ENCODE measurements at regions not wholly inside any gene's neighbourhood (a gene's known extent, or its start where the extent isn't known, plus 50 kb on each side); places are given as distances from the start of the nearest gene placed in this dataset.

DNA sequence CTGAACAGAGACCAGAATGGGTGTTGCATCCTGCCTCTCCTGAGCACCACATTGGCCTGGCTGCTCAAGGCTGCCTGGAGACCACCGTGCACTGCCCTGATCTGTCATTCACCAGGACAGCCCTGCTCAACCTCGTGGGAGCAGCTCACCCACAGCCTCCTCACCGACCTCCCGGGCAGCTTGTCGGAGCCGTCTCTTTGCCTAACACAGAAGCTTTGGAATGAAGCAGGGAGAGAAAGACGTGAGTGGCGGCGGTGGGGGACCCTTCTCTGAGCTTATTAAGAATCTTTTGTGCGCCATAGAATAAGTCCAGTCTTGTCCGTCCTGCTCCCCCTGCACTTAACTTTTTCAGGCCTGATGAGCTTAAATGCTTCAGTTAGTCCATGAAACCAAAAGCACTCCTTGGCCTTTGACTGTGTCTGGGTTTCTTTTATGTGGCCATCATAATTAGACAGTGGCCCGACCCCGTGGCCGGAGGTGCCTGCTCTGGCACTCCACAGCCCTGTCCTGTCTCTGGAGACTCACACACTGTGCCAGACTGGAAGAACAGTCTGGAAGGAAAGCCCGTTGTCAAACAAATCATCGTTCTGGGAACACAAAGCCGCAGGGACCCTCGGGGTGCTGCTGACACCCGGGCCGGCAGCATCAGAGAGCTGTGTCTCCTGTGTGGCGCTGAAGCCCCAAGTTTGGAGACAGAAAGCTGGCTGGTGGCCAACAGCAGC lies 192.8 kb downstream of the BCOR start:
- DNase-seq: no peak

GRCh38 chrX:39905538-39905891 lies 192.2 kb downstream of the BCOR start:
- no peak for DNase-seq

- no peak for DNase-seq
Measured at GRCh38 chrX:39905946-39906345, 191.8 kb downstream of the BCOR start.

DNA sequence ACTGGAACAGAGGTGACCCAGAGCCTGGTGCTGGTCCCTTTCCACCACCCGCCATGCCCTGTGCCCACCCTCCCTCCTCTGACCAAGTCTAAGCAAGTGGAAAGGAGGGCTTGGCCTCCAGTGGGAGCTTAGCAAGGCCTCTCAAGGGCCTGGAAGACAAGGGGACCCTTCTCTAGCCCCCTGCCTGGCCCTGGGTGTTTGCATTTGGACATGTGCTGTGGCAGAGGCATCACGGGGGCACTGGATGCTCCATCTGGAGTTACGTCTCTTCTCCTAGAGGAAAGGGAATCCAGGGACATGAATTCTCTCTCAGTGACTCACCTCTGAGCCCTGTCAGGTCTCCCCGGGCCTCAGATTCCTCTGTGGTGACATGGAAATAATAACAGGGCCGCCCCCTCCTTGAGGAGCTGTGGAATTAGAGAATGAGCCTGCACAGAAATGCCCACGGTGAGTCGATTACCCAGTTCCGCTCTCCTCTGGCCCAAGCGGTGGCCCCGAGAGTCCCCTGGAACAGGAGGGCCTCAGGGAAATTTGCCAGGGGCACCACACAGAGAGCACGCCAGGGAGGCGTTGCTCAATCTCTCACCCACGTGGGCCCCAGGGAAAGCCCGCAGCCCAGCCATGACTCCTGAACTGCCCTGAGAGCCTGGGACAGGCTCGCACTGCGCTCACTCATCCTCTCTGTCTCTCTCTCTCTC lies 189.6 kb downstream of the BCOR start:
- DNase-seq: no peak

DNA sequence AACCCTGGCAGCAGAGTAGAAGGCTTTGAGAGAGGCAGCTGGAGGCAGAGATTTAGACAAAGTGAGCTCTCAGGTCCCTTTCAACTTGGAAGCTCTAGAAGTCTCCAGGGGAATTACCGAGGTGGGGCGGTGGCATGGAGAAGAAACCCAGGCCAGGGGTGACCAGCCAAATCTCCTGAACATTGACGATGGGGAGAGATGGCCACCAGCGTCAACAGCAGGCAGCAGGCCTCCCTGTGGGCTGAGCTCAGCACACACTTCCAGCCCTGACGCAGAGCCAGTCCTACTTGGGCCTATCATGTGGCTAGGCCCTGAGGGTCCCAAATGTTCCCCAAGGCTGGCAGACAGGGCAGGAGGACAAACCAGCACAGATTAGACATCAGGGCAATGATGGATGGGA lies 187.8 kb downstream of the BCOR start:
- DNase-seq: no peak

DNA sequence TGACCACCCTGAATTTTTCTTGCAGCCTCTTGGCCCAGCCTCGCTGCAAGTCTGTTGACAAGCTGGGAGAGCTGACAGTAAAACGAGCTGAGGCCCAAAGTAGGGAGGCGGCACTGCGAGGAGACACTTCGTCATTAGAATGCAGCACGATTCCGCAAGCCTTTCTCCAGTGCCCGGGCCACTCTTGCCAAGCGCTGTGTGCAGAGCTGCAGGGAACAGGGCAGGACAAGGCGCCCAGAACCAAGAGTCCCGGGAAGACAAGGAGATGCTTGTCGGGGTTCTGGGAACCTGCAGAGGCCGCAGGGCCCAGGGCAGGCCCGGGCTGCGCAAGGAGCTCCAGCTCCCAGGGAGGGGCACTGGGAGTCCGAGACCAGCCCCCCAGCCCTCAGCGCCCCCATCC lies 187.1 kb downstream of the BCOR start:
- DNase-seq: no peak

- no peak for DNase-seq
Measured at GRCh38 chrX:39911278-39911897, 186.4 kb downstream of the BCOR start.

GRCh38 chrX:39912126-39912525 lies 185.6 kb downstream of the BCOR start:
- DNase-seq: no peak

DNA sequence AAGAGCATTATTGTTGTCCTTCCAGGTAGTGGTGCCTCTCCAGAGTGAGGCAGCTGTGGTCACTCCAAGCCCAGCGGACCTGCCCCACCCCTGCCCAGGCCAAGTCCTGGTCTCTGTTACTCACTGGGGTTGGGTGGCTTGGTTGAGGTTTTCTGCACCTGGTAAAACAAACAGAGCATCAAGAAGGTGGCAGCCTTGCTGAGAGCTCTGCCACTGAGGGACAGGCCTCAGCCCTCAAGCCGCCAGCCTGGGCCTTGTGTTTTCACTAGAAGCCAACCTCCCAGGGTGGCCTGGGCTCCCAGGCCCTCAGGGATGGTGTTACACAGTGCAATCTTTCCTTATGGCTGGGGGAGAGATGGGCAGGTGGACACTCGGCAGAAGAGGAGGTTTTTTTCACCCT lies 182.7 kb downstream of the BCOR start:
- DNase-seq: no peak

DNA sequence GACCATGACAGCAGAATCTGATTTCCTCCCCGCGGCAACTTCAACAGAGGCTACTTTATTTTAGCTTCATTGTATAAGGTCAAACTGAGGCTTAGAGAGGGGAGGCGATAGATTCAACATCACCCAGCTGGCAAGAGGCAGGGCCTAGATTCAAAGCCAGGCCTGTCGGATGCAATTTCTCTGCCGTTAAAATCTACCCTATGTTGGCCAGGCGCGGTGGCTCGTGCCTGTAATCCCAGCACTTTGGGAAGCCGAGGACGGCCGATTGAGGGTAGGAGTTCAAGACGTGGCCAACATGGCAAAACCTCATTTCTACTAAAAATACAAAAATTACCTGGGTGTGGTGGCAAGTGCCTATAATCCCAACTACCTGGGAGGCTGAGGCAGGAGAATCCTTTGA lies 182.2 kb downstream of the BCOR start:
- DNase-seq: no peak

GRCh38 chrX:39921838-39922237 lies 175.9 kb downstream of the BCOR start:
- no peak for DNase-seq

DNA sequence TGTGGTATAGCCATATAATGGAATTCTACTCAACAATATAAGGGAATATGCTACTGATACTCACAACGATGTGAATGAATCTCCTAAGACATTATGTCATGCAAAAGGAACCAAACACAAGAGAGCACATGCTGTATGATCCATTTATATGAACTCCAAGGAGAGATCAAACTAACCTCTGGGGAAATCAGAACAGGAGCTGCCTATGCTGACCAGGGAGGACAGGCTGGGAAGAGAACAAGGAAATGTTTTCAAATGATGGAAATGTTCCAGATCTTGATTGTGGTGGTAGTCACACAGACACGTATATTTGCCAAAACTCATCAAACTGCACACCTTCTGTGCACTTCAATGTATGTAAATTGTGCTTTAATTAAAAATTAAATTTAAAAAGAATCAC lies 175.3 kb downstream of the BCOR start:
- DNase-seq: no peak

DNA sequence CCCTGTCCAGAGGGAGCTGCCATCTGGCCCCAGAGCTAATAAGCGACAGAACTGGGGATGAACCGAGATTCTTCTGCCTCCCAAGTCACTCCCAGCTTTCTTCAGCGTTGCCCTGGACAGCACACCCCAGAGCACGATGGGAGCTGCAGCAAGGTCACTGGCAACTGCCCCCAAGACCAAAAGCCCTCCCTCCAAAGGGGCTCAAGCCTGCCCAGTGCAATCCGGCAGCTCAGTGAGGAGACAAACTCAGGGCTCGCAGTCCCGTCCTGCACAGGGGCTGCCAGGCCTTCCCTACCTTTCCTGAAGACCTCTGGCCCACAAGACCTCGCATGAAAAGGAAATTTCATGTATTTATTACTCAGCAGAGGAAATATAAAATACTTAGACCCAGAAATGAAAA lies 174.8 kb downstream of the BCOR start:
- no peak for DNase-seq

DNA sequence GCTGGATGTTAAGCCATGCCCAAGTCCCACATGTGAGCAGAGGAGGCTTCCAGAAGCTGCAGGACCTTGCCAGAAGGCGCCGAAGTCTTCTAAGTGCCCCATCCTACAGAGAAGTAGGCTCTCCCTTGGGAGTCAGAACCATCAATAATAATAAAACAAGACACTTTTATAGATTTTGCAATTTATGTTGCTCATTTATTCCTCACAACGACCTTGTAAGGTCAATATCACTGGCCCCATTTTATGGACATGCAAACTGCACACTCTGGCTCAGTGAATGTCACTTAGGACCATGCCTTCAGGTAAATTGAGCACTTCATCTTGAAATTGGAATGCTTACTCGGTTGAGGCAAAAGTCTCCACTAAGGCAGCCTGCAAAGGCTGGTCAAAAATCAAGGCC lies 170.4 kb downstream of the BCOR start:
- DNase-seq: no peak

DNA sequence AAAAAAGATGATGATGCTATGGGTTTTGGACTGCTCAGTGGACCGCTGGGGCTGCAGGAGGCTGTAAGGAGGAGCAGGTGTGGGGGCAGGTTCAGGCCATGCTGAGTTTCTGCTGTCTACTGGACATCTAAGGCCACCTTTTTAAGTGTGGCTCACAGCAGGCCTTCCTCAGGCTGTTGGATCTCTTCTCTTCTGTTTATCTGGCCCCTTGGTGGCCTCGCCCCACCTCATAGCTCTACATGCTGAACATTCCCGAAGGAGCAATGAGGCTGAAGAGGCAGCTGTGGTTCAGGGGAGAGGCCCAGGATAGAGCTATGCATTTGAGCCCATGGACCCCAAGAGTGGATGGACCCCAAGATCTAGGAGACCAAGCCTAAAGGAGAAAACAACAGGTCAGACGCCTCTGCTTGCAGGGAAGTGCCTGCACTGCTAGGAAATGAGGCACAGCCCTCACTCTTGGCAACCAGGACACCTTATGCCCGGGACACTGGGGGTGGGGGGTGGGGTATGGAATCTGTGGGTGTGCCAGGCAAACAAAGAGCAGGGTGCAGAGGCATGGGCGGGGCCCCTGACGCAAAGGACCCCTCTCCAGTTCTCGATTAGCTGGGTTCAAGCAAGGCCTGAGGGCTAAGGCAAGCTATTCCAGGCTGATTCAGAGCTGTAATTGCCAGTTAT lies 168.9 kb downstream of the BCOR start:
- no peak for DNase-seq

DNA sequence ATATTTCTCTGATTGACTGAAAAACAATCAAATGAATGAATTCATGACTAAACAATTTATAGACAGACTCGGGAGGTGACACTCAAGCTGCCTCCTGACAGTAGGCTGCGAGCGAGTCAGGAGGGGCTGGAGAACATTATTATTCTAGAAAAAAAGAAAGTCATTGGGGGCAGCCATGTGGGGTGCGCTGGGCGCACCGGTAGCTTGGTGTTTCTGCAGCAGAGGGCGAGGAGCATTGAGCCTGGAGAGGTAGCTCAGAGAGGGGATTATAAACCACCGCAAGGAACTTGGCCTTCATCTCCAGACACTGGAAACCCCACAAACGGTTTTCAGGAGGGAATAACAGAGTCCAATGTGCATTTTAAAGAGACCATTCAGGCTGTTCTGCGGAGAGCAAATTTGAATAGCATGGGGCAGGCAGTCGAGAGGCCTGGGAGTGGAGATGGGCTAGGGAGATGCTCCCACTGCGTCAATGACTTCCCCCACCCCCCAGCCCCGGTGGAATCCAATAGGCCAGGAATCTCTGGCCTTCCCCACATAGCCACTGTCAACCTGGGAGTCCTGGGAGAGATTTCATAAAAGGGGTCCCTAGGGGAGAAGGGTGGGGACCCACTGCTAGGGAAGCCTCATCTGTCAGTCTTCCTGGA lies 168.3 kb downstream of the BCOR start:
- no peak for DNase-seq

- DNase-seq: no peak
Measured at GRCh38 chrX:39930786-39931528, 166.8 kb downstream of the BCOR start.

DNA sequence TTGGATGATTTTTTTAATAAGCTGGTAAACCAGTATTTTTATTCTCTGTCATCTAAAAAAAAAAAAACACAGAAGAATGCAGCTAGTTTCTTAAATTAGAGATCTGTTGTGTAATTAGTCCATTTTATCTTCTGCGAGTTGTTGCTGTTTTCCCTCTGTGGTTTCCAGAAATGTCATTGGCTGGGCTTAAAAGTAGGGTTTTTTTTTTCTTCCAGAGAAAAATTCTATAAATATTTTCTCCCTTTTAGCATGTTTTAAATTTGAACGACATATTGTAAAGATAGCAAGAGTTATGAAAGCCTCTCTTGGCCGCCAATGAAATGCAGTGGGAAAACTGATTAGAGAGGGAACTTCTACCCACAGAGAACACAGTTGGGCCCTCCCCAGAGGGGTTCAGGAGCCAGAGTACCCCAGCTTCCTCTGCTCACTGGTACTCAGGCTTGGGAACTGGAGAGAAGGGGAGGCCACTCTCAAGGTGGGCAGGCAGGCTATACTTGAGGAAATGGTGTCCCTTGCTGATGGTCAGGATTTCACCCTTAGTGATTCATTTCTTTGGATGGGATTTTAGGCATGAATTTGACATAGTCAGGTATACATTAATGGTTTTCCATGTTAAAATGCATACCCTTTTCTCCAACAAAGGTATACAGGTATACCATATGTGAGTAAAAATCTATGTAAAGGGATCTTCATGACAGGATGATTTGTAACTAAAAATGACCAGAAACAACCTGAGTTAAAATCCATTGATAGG lies 166.1 kb downstream of the BCOR start:
- no peak for DNase-seq

DNA sequence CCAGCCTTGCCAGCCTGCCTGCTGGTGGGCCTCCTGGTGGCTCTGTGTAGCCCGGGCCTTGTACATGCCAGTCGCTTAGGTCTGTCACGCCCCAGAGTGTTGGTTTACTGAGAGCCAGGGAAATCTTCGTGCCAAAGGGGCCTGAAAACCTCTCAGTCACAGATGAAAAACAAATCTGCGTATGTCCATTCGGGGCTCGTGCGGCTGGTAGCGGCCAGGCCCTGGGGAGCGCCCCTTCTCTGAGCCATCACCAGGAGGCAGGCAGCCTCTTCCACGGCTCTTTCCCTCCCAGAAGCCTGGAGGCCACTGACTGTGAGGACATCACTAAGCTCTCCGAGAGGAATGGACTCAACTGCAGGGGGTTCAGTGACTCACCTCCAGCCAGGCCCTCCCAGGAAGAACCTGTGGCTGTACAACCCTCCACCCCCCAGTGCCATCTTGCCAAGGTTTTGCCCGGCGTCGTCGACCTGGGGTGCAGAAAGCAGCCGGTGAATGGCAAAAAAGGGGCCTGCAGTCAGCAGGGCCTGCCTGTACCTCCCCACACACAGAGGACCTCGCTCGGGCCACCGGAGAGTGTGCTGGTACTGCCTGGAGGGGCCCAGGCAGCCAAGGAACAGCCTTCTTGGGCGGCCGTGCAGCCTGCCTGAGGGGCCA lies 162.2 kb downstream of the BCOR start:
- no peak for DNase-seq

DNA sequence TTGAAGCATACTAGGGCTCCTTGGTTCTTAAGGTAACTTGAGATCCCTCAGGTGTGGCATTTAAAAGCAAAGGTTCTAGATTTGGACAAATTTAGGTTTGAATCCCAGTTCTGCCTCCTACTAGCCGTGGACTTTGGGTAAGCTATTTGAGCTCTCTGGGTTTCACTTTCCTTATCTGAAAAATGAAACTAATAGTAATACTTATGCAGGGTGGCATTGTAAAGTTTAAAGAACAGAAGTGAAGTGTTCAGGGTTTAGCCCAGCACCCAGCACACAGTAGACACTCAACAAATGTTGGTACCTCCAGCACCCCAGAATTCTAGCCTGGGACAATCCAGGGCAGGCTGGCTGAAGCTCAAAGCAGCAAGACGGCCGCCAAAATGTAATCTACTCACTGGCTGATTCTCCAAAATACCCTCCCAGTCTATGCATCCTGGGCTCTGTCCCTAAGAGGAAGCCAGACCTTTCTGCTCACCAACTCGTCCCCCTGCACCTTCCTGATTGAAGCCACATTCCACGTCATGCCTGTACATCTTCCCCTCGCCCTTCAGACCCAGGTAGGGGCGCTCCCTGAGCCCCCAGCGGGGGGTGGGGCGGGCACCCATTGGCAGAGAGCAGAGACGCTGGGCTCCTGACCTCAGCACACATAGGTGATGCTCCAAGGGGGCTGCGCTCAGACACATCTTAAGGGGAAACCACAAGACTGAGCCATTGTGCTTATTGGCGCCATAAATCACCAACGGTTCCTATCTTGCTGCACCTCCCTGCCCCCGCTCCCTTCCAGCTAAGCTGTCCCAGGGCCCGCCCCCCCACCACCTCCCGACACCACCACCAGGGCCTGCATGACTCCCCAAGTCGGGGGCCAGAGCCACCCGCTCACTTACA lies 160.6 kb downstream of the BCOR start:
- peak; percentile 38 for DNase-seq
